ENCODE measurements at regions not wholly inside any gene's neighbourhood (a gene's known extent, or its start where the extent isn't known, plus 50 kb on each side); places are given as distances from the start of the nearest gene placed in this dataset.

- Histone ChIP-seq H3K4me3 (no peak overlapping the region), H3K36me3 (ENCODE audit: low read depth) (no peaks in the 10 kb centered on the region), H3K27ac (no peak overlapping the region), H3K9me2 (ENCODE audit: insufficient read depth) (no peaks in the 10 kb centered on the region), H3K4me1 (replicated peaks; ENCODE audit: insufficient read depth) (no peaks in the 10 kb centered on the region), H4K20me1 (ENCODE audit: insufficient read depth) (no peaks in the 10 kb centered on the region), H3K27me3 (ENCODE audit: insufficient read depth, low read depth) (no peaks in the 10 kb centered on the region), H3K4me2 (no peak overlapping the region), H3K9me3 (ENCODE audit: insufficient read depth, low read depth) (no peaks in the 10 kb centered on the region), H2AFZ (no peak overlapping the region), H3F3A (ENCODE audit: insufficient read depth, low read depth) (no peaks in the 10 kb centered on the region), H3K79me2 (ENCODE audit: low read depth) (no peaks in the 10 kb centered on the region)
- no peak for DNase-seq
- TF ChIP-seq CTCF (conservative IDR thresholded peaks at IDR 0.05) (no peak), EZH2 (IDR thresholded peaks at IDR 0.05; ENCODE audit: low read depth) (no peak)
- BruUV-seq (replicated peaks) = no TSS peak
- ChIA-PET CTCF (no interaction called here), POLR2A (ENCODE audit: unreplicated experiment) (no interaction called here)
- intact Hi-C loops (cut with micrococcal nuclease; ENCODE audit: unreplicated experiment) = no loop called here
Measured at GRCh38 chr1:76784502-76784901, 82.8 kb upstream of the ST6GALNAC5 start.

DNA sequence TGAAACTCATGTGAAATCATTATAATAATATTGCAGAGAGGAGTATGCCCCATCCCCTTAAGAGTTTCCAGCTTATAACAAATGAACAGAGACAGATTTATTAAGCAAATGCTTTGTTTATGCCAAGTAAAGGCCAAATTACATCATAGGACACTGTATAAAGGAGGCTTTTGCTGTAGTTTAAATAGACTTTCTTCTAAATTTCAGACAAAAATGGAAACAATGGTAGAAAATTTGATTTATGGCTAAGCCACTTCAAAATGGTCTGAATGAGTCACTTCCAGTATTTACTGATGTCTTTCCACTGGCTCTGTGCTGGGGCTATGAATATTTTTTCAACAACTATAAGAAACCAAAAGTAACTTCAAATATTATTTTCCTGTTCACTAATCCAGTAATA is 81.1 kb upstream of the ST6GALNAC5 start:
- Histone ChIP-seq H3K9me3 (ENCODE audit: insufficient read depth, low read depth) (no peaks in the 10 kb centered on the region), H3K4me2 (no peak overlapping the region), H4K20me1 (ENCODE audit: insufficient read depth) (no peaks in the 10 kb centered on the region), H3K27me3 (ENCODE audit: insufficient read depth, low read depth) (no peaks in the 10 kb centered on the region), H3K36me3 (ENCODE audit: low read depth) (no peaks in the 10 kb centered on the region), H3K4me1 (replicated peaks; ENCODE audit: insufficient read depth) (no peaks in the 10 kb centered on the region), H3K27ac (no peak overlapping the region), H3K4me3 (no peak overlapping the region), H3K79me2 (ENCODE audit: low read depth) (no peaks in the 10 kb centered on the region), H2AFZ (no peak overlapping the region), H3F3A (ENCODE audit: insufficient read depth, low read depth) (no peaks in the 10 kb centered on the region), H3K9me2 (ENCODE audit: insufficient read depth) (no peaks in the 10 kb centered on the region)
- POLR2A ChIA-PET (ENCODE audit: unreplicated experiment) = no interaction called here
- CTCF ChIA-PET = no interaction called here
- TF ChIP-seq EZH2 (IDR thresholded peaks at IDR 0.05; ENCODE audit: low read depth) (no peak), CTCF (conservative IDR thresholded peaks at IDR 0.05) (no peak)
- BruUV-seq (replicated peaks) = no TSS peak
- no peak for DNase-seq
- intact Hi-C loops (cut with micrococcal nuclease; ENCODE audit: unreplicated experiment) = no loop called here

DNA sequence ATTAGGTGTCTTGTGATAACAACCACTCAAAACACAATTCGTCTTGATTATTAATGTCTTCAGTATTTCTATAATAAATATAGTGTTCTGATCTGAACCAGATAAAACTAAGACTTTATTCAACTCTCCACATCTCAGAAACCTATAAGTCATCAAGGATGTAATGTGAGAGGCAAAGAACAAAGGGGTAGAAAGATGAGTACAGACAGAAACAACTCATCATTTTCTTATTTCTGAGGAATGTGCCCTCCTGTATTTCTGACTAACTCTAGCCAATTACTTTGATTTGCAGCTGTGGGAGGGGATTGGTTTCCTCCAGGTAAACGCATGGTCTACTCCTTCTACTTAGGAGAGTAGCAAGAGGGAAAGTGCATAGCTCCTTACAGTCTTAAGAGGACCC is 73.7 kb upstream of the ST6GALNAC5 start:
- no peak overlapping the region for H2AFZ ChIP-seq
- H3K4me2 ChIP-seq = no peak overlapping the region
- no peak overlapping the region for H3K27ac ChIP-seq
- BruUV-seq (replicated peaks) = no TSS peak
- H3K4me1 ChIP-seq (replicated peaks; ENCODE audit: insufficient read depth) = no peaks in the 10 kb centered on the region
- no peaks in the 10 kb centered on the region for H3K79me2 ChIP-seq (ENCODE audit: low read depth)
- H3K9me2 ChIP-seq (ENCODE audit: insufficient read depth) = no peaks in the 10 kb centered on the region
- intact Hi-C loops (cut with micrococcal nuclease; ENCODE audit: unreplicated experiment) = no loop called here
- H3K4me3 ChIP-seq = no peak overlapping the region
- no peaks in the 10 kb centered on the region for H3K27me3 ChIP-seq (ENCODE audit: insufficient read depth, low read depth)
- ChIA-PET POLR2A (ENCODE audit: unreplicated experiment) (no interaction called here), CTCF (no interaction called here)
- no peaks in the 10 kb centered on the region for H3K36me3 ChIP-seq (ENCODE audit: low read depth)
- DNase-seq = no peak
- H4K20me1 ChIP-seq (ENCODE audit: insufficient read depth) = no peaks in the 10 kb centered on the region; the same call in 1 of the 2 replicates
- H3F3A ChIP-seq (ENCODE audit: insufficient read depth, low read depth) = no peaks in the 10 kb centered on the region
- TF ChIP-seq CTCF (conservative IDR thresholded peaks at IDR 0.05) = no peak
- TF ChIP-seq EZH2 (IDR thresholded peaks at IDR 0.05; ENCODE audit: low read depth) = no peak
- H3K9me3 ChIP-seq (ENCODE audit: insufficient read depth, low read depth) = no peaks in the 10 kb centered on the region

All from PC-9 (cell line).